ENCODE measurements at regions not wholly inside any gene's neighbourhood (a gene's known extent, or its start where the extent isn't known, plus 50 kb on each side); places are given as distances from the start of the nearest gene placed in this dataset.

GRCh38 chr12:107238296-107238695 is 144.9 kb upstream of the CRY1 start:
- no peak for TF ChIP-seq CTCF (conservative IDR thresholded peaks at IDR 0.05; ENCODE audit: low read depth, low read length)
- TF ChIP-seq EZH2 (IDR thresholded peaks at IDR 0.05; ENCODE audit: low read length, unreplicated experiment): no peak

Measured in PC-3 (cell line).